Heart left ventricle (tissue), 13 donors: ENCODE measurements at regions not wholly inside any gene's neighbourhood (a gene's known extent, or its start where the extent isn't known, plus 50 kb on each side); places are given as distances from the start of the nearest gene placed in this dataset.

ENCODE experiments used
- POLR2A ChIP-seq, 2 donors: fragments of 450-650 bp; IDR thresholded peaks; one replicate each; pipeline ENCODE4 v1.6.1; 2017; ENCODE audit warnings: antibody characterized with exemption in 2 of 2, mild to moderate bottlenecking in 2 of 2, moderate library complexity in 2 of 2
- TF ChIP-seq, protein P1 (sequence below), 12 donors: fragments of 200-600 bp; sonication (generic) in 4 of 12; IDR thresholded peaks; one replicate each; pipeline versions ENCODE4 v1.5.0 to v1.8.0; 2018 to 2022; ENCODE audit warnings: antibody characterized with exemption in 12 of 12, mild to moderate bottlenecking in 5 of 12
- donor health status: ischemic (EF 13 %, LVEDD 7.1; RV severe dilation, severe dysfunction).
- donor health status: DM: no; HTN: yes; CAD: no.
- donor health status: DM: no; HTN: no; CAD: no.
- donor health status: ischemic (EF 25% LVEDD 6.9; RV normal size, moderate dysfunction).
- donor health status: ischemic (EF 25% LVEDD 5.7; RV mildly dilated, moderate dysfunction).
- donor health status: ischemic (EF 35%, LVEDD 5.7; RV mildly dilated, moderate dysfunction).
- donor health status: nonischemic (EF 11% LVEDD 7.7; RV severe dilation, severe dysfunction).
- donor health status: DM: yes; HTN: yes; CAD: no.
- donor health status: PGD.
- donor health status: ischemic (EF 29% LVEDD 5.4; RV normal size, mild dysfunction).
- donor health status: nonischemic (EF 23%, LVEDD 6.1; RV moderate dilation, normal function).

DNA sequence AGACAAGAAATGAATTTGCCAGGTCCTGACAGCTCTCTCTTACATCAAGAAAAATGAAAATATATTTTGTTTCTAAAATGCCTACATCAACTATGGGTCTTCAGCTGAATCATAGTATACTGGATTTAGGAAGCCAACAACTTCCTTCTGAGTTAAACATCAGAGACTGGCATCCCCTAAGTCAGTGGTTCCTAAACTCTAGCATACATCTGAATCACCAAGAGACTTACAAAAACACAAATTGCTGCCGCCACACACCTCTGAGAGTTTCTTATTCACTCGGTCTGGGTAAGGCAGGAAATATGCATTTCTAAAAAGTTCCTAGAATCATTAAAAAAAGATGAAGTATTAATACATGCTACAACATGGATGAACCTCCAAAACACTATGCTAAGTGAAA is 60.4 kb upstream of the TMEM252 start:
- TF ChIP-seq, protein P1, sequence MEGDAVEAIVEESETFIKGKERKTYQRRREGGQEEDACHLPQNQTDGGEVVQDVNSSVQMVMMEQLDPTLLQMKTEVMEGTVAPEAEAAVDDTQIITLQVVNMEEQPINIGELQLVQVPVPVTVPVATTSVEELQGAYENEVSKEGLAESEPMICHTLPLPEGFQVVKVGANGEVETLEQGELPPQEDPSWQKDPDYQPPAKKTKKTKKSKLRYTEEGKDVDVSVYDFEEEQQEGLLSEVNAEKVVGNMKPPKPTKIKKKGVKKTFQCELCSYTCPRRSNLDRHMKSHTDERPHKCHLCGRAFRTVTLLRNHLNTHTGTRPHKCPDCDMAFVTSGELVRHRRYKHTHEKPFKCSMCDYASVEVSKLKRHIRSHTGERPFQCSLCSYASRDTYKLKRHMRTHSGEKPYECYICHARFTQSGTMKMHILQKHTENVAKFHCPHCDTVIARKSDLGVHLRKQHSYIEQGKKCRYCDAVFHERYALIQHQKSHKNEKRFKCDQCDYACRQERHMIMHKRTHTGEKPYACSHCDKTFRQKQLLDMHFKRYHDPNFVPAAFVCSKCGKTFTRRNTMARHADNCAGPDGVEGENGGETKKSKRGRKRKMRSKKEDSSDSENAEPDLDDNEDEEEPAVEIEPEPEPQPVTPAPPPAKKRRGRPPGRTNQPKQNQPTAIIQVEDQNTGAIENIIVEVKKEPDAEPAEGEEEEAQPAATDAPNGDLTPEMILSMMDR (IDR thresholded peaks at IDR 0.05): no peak
- TF ChIP-seq POLR2A (IDR thresholded peaks at IDR 0.05): no peak
